ENCODE measurements at regions not wholly inside any gene's neighbourhood (a gene's known extent, or its start where the extent isn't known, plus 50 kb on each side); places are given as distances from the start of the nearest gene placed in this dataset.
A peak's percentile ranks its signal among the peaks of the same experiment; 100 is the strongest.

DNA sequence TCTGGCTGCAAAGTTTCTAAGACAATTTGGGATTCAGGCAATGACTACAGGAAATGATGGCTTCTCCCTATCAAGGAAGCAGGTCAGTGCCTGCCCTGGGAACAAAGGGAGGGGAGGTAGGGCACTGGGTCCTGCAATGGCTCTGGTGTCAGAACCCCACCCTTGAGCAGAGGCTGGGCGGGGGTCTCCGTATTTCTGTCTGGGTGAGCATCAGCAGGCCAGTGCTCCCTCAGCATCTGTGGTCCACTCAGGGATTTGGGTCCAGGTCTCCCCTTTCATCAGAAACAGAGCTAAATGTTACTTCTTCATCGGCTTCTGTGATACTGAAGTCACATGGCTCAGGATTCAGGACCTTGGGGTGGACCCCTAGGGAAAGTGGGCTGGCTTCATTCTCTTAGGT is 195.5 kb upstream of the CDH5 start:
- H3K4me3 ChIP-seq (replicated peaks in 1 of 2; ENCODE audit: low read depth in 2 of 2, low read length in 2 of 2), result no peak overlapping the region
- DNase-seq (ENCODE audit: low read depth in 2 of 2), result no peak
- TF ChIP-seq, protein P1, sequence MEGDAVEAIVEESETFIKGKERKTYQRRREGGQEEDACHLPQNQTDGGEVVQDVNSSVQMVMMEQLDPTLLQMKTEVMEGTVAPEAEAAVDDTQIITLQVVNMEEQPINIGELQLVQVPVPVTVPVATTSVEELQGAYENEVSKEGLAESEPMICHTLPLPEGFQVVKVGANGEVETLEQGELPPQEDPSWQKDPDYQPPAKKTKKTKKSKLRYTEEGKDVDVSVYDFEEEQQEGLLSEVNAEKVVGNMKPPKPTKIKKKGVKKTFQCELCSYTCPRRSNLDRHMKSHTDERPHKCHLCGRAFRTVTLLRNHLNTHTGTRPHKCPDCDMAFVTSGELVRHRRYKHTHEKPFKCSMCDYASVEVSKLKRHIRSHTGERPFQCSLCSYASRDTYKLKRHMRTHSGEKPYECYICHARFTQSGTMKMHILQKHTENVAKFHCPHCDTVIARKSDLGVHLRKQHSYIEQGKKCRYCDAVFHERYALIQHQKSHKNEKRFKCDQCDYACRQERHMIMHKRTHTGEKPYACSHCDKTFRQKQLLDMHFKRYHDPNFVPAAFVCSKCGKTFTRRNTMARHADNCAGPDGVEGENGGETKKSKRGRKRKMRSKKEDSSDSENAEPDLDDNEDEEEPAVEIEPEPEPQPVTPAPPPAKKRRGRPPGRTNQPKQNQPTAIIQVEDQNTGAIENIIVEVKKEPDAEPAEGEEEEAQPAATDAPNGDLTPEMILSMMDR (IDR thresholded peaks at IDR 0.05; ENCODE audit: low read depth, low read length), result no peak

DNA sequence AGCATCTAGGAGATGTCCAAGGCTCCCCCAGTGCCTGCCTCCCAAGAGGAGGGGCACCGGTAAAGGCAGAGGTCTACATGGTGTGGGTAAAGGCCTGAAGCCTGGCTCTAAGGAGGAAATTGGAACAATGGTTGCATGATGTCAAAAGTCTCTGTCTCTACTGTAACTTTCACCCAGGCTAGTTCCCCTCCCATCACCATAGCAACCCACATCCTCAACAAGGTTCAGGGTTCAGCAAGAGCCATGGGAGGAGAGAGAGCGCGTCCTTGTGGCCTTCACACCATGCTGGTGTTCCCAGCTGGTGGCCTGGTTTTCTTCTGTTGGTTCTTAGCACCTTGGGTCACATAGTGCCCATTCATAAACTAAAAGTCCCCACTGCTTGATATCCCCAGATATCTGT is 196.7 kb upstream of the CDH5 start:
- DNase-seq (ENCODE audit: low read depth in 2 of 2), result no peak
- H3K4me3 ChIP-seq (replicated peaks in 1 of 2; ENCODE audit: low read depth in 2 of 2, low read length in 2 of 2), result no peak overlapping the region
- TF ChIP-seq, protein P1 (IDR thresholded peaks at IDR 0.05; ENCODE audit: low read depth, low read length), result no peak

- no peak overlapping the region for H3K4me3 ChIP-seq (replicated peaks in 1 of 2; ENCODE audit: low read depth in 2 of 2, low read length in 2 of 2)
- no peak for DNase-seq (ENCODE audit: low read depth in 2 of 2)
- TF ChIP-seq, protein P1 (IDR thresholded peaks at IDR 0.05; ENCODE audit: low read depth, low read length), result no peak
Measured at GRCh38 chr16:66168777-66169176, 197.7 kb upstream of the CDH5 start.

DNA sequence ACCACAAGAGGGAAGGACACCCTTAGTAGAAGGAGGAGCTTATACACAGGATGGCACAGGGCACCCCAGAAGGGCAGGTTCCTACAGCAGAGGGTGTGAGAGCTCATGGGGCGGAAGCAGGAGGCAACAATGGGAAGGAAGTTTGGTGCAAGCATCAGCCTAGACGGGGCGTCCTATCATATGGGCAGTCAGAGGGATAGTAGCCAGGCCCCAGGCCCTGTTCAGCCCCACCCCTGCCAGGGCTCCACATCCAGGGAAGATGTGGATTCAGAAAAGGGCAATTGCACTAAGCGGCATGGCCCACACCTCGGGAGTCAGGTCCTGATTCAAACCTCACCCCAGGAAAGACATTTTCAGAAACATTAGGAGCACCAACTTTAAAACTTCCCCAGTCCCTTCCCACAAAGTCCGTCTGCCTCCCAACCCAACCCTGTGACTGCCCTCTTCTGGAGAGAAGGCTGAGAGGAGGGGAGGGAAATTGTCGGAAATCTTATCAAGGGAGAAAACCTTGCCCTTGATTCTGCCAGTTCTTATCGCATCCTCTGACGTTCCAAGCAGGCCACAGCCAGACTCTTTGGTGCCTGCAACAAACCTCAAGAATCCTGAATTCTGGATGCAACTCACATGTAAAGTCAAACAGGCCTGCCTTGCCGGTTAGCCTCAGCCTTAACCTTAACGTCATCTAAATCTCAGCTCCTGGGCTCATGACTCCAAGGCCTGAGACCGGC is 198.8 kb upstream of the CDH5 start:
- peak in 1 of 2 donors; percentile 98 for DNase-seq (ENCODE audit: low read depth in 2 of 2)
- TF ChIP-seq, protein P1 (IDR thresholded peaks at IDR 0.05; ENCODE audit: low read depth, low read length), result peak; percentile 25
- H3K4me3 ChIP-seq (replicated peaks in 1 of 2; ENCODE audit: low read depth in 2 of 2, low read length in 2 of 2), result no peak overlapping the region

- DNase-seq (ENCODE audit: low read depth in 2 of 2), result peak in 1 of 2 donors; percentile 66
- TF ChIP-seq, protein P1 (IDR thresholded peaks at IDR 0.05; ENCODE audit: low read depth, low read length), result no peak
- H3K4me3 ChIP-seq (replicated peaks in 1 of 2; ENCODE audit: low read depth in 2 of 2, low read length in 2 of 2), result no peak overlapping the region
Measured at GRCh38 chr16:66166490-66166889, 200.0 kb upstream of the CDH5 start.

DNA sequence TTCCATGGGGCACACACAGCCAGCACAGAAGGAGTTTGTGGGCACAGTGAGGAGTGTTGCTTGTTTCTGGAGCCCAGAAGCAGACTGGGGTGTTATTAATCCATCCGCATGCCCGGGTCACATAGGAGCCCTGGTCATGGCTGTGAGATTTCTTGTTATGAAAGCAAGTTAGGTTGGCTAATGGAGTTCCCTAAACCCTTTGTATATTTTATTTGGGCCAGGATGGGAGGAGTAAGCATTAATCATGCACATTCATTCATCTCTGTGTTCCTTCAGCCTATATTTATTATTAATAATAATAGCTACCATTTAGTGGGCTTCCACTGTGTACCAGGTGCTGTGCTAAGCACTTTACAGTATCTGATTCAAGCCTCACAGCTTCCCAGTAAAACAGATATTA is 200.6 kb upstream of the CDH5 start:
- no peak for DNase-seq (ENCODE audit: low read depth in 2 of 2)
- TF ChIP-seq, protein P1 (IDR thresholded peaks at IDR 0.05; ENCODE audit: low read depth, low read length), result no peak
- no peak overlapping the region for H3K4me3 ChIP-seq (replicated peaks in 1 of 2; ENCODE audit: low read depth in 2 of 2, low read length in 2 of 2)

Measured in cardiac fibroblast (primary cell).